Hematopoietic multipotent progenitor cell treated with erythropoietin and hydrocortisone succinate and interleukin-3 and kit ligand, for 4 days (in vitro differentiated cells): ENCODE measurements at regions not wholly inside any gene's neighbourhood (a gene's known extent, or its start where the extent isn't known, plus 50 kb on each side); places are given as distances from the start of the nearest gene placed in this dataset.
A peak's percentile ranks its signal among the peaks of the same experiment; 100 is the strongest.

ENCODE experiments used
- DNase-seq: peaks from one replicate; pipeline ENCODE4 v3.0.0-alpha.2; 2015

DNA sequence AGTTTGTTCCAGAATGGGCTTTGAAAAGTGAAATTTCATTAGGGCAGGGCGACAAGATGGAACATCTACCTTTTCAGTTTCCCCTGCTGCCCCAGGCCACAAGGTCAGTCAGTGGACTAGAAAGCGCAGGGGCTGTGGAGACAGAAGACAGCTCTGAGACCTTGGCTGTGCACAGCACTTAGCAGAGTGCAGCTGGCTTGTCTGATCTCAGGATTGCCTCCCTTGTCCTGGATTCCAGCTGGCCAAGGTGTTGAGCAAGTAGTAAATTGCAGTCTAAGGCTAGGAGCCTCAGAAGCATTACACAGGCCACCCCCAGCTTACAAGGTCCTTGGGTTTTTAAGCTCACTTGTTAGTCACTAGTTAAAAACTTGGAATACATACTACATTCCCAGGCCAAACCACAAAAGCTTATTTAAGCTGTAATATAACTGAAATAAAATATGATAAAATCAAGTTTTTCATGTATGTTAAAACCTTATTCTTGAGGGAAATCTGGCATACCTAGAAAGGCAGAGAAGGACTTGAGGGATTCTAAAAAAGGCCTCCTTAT is 67.3 kb upstream of the NPY start:
- no peak for DNase-seq

DNA sequence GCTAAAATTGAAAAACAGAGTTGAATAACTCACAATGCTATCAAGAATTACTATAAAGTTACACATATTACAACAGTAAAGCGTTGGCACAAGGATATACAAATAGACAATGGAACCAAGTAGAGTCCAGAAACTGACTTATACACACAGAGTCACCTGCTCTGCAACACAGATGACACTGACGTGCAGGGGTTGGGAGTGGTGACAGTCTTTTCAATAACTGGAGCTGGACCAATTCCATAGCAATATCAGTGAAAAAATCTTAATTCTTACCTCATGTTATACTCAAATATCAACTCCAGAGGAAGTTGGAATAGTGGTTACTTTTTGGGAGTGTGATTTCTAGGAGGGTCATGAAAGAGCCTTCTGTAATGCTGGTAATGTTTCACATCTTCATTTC is 62.5 kb upstream of the NPY start:
- no peak for DNase-seq

DNA sequence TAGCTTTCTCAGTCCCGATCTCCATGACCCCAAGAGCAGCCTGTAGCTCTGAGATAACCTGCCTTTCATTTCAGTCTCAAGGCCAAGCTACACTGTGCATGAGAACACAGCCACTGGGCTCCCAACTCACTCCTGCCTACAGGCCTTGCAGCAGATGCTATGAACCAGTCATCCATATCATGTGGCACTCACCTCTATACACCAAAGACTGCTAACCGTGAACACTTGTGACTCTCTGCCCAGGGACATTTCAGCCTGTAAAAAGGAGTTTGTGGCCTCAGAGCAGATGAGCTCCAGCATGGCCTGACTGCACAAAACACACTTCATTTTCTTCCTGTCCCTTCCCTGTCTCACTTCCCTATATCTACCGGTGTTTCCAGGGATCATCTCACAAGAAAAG is 56.9 kb upstream of the NPY start:
- no peak for DNase-seq

DNA sequence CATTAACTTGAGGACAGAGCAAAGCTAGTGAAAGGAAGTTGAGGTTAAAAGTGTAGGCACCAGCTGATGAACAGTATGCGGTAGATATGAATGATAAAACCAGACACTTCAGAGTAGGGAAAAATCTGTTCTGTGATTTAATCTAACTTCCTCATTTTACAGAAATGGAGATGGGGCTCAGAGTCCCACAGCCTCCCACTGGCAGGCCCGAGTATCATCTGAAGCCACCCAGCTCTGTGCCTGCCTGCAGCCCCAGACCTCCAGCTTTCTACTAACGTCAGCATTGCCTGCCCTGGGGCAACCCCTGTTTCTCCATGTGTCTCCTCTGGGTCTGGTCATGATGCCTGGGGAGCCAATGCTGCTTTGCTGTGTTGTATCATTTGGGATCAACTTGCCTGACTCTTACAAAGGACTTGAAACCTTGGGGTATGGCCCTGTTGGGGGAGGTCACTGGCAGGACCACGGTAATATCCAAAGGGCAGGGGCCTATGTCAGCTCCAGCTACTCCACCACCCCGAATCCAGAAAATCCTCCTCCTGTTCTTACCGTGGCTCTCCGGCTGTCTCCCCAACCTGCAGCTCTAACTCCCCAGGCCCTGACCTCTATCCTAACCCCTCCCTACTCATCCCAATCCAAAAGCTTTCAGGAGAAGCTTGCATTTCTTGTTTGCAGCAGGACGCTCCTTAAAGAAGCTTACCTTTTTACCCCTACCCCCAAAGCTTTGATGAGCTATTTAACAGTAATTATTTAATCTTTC is 56.2 kb upstream of the NPY start:
- DNase-seq = peak; percentile 81

DNA sequence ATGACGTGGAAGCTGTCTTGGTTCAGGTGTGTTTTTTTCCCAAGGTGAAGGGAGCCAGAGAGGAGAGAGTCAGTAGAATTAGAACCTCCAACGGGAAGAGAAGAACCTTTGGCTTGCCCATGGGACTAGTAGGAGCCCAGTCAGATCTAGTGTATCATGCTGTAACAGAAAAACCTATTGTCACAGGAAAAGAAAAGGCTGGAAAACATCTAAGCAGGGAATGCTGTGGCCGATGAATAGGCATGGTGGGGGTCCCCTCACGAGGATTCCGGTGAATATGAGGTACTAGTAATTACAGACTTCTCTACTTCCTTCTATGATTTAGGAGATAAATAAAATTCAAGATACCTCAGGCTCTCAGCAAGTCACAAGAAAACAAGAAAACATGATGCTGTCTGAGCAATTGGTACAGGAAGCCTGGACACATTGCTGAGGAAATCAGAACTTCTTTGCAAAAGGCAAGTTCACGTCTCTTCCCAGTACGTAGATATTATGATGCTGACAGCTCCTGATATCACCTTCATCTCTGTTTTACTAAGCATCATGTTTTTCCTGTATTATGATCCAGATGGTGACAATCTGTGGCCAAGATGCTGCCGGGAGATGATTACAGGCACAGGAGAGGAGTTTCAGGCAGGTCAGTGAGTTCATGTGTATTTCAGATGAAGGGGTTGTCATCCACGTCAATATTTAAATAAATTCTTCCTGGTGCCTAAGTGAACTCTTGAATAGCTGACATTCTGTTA is 54.3 kb upstream of the NPY start:
- no peak for DNase-seq

DNA sequence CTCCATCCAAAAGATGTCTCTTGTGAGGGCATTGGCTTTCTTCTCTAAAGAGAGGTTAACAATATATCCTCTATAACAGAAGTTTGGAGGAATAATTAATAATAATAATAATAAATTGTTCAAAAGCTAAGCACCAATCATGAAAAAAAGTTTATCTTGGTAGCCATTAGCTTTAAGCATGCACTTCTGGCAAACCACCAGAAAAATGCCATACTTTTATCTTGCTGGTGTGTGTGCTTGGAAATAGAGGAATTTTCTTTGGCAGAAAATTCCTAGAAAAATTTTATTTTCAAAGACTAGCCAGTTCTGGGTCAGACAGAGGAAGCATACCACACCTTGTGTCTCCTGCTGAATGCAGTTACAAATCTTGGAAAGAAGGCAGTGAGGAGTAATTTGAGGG is 52.5 kb upstream of the NPY start:
- no peak for DNase-seq

DNA sequence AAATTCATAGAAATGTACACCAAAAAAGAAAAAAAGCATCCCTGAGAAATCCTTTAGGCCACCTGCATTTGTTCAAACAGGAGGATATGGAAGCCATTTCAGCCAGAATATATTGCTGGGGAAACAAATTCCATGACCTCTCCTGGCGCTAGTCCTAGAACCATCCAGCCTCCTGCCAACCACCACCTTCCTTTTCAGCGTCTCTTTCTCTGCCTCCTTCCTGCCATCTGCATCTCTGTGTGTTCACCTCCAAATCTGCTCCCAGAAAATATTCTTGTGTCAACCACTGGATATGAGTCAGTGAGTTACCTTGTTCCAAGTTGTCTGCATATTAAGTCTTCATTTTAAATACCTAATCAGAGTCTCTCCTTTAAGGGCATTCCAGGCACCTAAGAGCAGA is 50.6 kb upstream of the NPY start:
- no peak for DNase-seq
